Ishikawa (cell line): ENCODE measurements at regions not wholly inside any gene's neighbourhood (a gene's known extent, or its start where the extent isn't known, plus 50 kb on each side); places are given as distances from the start of the nearest gene placed in this dataset.

ENCODE experiments used
- CEBPB ChIP-seq: IDR thresholded peaks from 2 replicates; pipeline ENCODE4 v1.6.1; 2012
- CREB1 ChIP-seq: IDR thresholded peaks from 2 replicates; pipeline ENCODE4 v1.6.1; 2012; ENCODE audit warnings: low read depth
- EGR1 ChIP-seq: IDR thresholded peaks from 2 replicates; pipeline ENCODE4 v1.6.1; 2012
- EP300 ChIP-seq: IDR thresholded peaks from 2 replicates; pipeline ENCODE4 v1.6.1; 2012; ENCODE audit warnings: borderline replicate concordance
- NFIC ChIP-seq: IDR thresholded peaks from 2 replicates; pipeline ENCODE4 v1.6.1; 2012
- RAD21 ChIP-seq: IDR thresholded peaks from 2 replicates; pipeline ENCODE4 v1.6.1; 2012; ENCODE audit warnings: low read depth
- TAF1 ChIP-seq: IDR thresholded peaks from 2 replicates; pipeline ENCODE4 v1.6.1; 2012; ENCODE audit warnings: low read depth, mild to moderate bottlenecking
- YY1 ChIP-seq: IDR thresholded peaks from 2 replicates; pipeline ENCODE4 v1.6.1; 2012; ENCODE audit warnings: low read depth
- ZBTB7A ChIP-seq: IDR thresholded peaks from 2 replicates; pipeline ENCODE4 v1.6.1; 2012; ENCODE audit warnings: low read depth
- TF ChIP-seq, protein P1 (sequence below): IDR thresholded peaks from 2 replicates; pipeline ENCODE4 v1.6.1; 2012
- TF ChIP-seq, protein P2 (sequence below): IDR thresholded peaks from 2 replicates; pipeline ENCODE4 v1.6.1; 2012; ENCODE audit warnings: low read depth, mild to moderate bottlenecking

DNA sequence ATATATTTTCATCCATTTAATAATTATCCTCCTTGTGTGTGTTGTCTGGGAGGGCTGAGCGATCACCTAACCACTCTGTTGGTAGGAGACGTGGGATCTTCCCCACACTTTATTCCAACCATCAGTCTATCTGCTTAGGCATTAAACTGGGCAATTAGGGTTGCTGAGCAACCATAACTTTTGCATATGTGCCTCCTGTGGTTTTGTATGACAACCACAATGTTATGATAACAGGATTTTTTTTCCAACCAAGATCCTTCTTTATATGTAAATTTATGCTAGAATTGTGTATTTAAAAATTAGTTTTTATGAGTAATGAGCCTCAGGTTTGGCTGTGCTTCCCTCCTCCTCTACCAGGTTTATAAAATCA is 495.0 kb upstream of the MGMT start:
- TF ChIP-seq RAD21 (no peak), NFIC (no peak), YY1 (no peak), TAF1 (no peak), EP300 (no peak), CREB1 (no peak), CEBPB (no peak), ZBTB7A (no peak), EGR1 (no peak)
- TF ChIP-seq, protein P1, sequence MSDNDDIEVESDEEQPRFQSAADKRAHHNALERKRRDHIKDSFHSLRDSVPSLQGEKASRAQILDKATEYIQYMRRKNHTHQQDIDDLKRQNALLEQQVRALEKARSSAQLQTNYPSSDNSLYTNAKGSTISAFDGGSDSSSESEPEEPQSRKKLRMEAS, result no peak
- TF ChIP-seq, protein P2, sequence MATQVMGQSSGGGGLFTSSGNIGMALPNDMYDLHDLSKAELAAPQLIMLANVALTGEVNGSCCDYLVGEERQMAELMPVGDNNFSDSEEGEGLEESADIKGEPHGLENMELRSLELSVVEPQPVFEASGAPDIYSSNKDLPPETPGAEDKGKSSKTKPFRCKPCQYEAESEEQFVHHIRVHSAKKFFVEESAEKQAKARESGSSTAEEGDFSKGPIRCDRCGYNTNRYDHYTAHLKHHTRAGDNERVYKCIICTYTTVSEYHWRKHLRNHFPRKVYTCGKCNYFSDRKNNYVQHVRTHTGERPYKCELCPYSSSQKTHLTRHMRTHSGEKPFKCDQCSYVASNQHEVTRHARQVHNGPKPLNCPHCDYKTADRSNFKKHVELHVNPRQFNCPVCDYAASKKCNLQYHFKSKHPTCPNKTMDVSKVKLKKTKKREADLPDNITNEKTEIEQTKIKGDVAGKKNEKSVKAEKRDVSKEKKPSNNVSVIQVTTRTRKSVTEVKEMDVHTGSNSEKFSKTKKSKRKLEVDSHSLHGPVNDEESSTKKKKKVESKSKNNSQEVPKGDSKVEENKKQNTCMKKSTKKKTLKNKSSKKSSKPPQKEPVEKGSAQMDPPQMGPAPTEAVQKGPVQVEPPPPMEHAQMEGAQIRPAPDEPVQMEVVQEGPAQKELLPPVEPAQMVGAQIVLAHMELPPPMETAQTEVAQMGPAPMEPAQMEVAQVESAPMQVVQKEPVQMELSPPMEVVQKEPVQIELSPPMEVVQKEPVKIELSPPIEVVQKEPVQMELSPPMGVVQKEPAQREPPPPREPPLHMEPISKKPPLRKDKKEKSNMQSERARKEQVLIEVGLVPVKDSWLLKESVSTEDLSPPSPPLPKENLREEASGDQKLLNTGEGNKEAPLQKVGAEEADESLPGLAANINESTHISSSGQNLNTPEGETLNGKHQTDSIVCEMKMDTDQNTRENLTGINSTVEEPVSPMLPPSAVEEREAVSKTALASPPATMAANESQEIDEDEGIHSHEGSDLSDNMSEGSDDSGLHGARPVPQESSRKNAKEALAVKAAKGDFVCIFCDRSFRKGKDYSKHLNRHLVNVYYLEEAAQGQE, result no peak
